WTC11 (cell line): ENCODE measurements at regions not wholly inside any gene's neighbourhood (a gene's known extent, or its start where the extent isn't known, plus 50 kb on each side); places are given as distances from the start of the nearest gene placed in this dataset.

Experiments
- ATAC-seq: fragments of 200-7000 bp; cut with Tn5 transposase; 2 replicates; pipeline ENCODE4 v1.10.0; 2021; ENCODE audit warnings: mild to moderate bottlenecking, moderate library complexity
- CTCF ChIA-PET: fragments of 300-600 bp; sonication (Branson Sonifier 250); formaldehyde crosslinking; loops from one replicate; lab custom pipeline; 2021; ENCODE audit warnings: antibody characterized with exemption; lab: Charles Lee
- POLR2A ChIA-PET: fragments of 350-600 bp; sonication (Branson Sonifier 250); formaldehyde crosslinking; loops from one replicate; lab custom pipeline; 2021; ENCODE audit warnings: antibody characterized with exemption; lab: Charles Lee
- DNase-seq: peaks from one replicate; pipeline ENCODE4 v3.0.0; 2021; ENCODE audit warnings: low spot score
- H3K27ac Mint-ChIP-seq: 2 replicates; pipeline ENCODE4 v1.8.0; 2021; ENCODE audit warnings: mixed read lengths
- H3K27me3 Mint-ChIP-seq: 2 replicates; pipeline ENCODE4 v1.8.0; 2021; ENCODE audit warnings: low read depth, mild to moderate bottlenecking, moderate library complexity, mixed read lengths
- H3K36me3 Mint-ChIP-seq: 2 replicates; pipeline ENCODE4 v1.8.0; 2021; ENCODE audit warnings: mixed read lengths
- H3K4me1 Mint-ChIP-seq: 2 replicates; pipeline ENCODE4 v1.8.0; 2022; ENCODE audit warnings: mixed read lengths
- H3K4me3 Mint-ChIP-seq: 2 replicates; pipeline ENCODE4 v1.8.0; 2021; ENCODE audit warnings: mild to moderate bottlenecking, moderate library complexity, mixed read lengths
- H3K9me3 Mint-ChIP-seq: 2 replicates; pipeline ENCODE4 v1.8.0; 2021; ENCODE audit warnings: mixed read lengths
- CBFB ChIP-seq: sonication (generic); formaldehyde crosslinking; IDR thresholded peaks from 2 replicates; pipeline ENCODE4 v1.8.1; 2022; ENCODE audit warnings: mild to moderate bottlenecking, low read depth, missing genetic modification reagents
- CTCF ChIP-seq: fragments of 200-600 bp; IDR thresholded peaks from 2 replicates; pipeline ENCODE4 v1.8.0; 2022; ENCODE audit warnings: antibody characterized with exemption
- FOXP1 ChIP-seq: sonication (generic); formaldehyde crosslinking; IDR thresholded peaks from 2 replicates; pipeline ENCODE4 v1.8.0; 2022; ENCODE audit warnings: missing genetic modification reagents, mild to moderate bottlenecking, moderate library complexity, borderline replicate concordance
- GRHL2 ChIP-seq: fragments of 250-450 bp; sonication (Bioruptor Pico); IDR thresholded peaks from 2 replicates; pipeline ENCODE4 v1.8.0; 2022; ENCODE audit warnings: mild to moderate bottlenecking, moderate library complexity; ENCODE audit not compliant: insufficient replicate concordance, severe bottlenecking
- GTF2I ChIP-seq: fragments of 250-450 bp; sonication (Bioruptor Pico); conservative IDR thresholded peaks from 2 replicates; pipeline ENCODE4 v1.4.0; 2021; ENCODE audit warnings: mild to moderate bottlenecking
- PREB ChIP-seq: sonication (generic); formaldehyde crosslinking; IDR thresholded peaks from 2 replicates; pipeline ENCODE4 v1.8.1; 2022; ENCODE audit warnings: mild to moderate bottlenecking, missing genetic modification reagents, moderate library complexity, borderline replicate concordance
- SP1 ChIP-seq: sonication (generic); formaldehyde crosslinking; conservative IDR thresholded peaks from 2 replicates; pipeline ENCODE4 v1.8.1; 2022; ENCODE audit warnings: missing genetic modification reagents
- STAT6 ChIP-seq: sonication (generic); formaldehyde crosslinking; conservative IDR thresholded peaks from 2 replicates; pipeline ENCODE4 v1.8.1; 2023; ENCODE audit warnings: mild to moderate bottlenecking, low read depth, missing genetic modification reagents, moderate library complexity
- TEAD1 ChIP-seq: sonication (generic); formaldehyde crosslinking; IDR thresholded peaks from 2 replicates; pipeline ENCODE4 v1.8.0; 2022; ENCODE audit warnings: mild to moderate bottlenecking, missing genetic modification reagents
- ZMAT4 ChIP-seq: fragments of 250-450 bp; sonication (Bioruptor Pico); IDR thresholded peaks from 2 replicates; pipeline ENCODE4 v1.9.0; 2021; ENCODE audit warnings: mild to moderate bottlenecking
- ZNF219 ChIP-seq: sonication (generic); formaldehyde crosslinking; IDR thresholded peaks from 2 replicates; pipeline ENCODE4 v1.8.0; 2023; ENCODE audit warnings: missing genetic modification reagents, mild to moderate bottlenecking, borderline replicate concordance
- ZNF281 ChIP-seq: sonication (generic); formaldehyde crosslinking; IDR thresholded peaks from 2 replicates; pipeline ENCODE4 v1.8.0; 2023; ENCODE audit warnings: mild to moderate bottlenecking, missing genetic modification reagents
- ZNF396 ChIP-seq: fragments of 250-450 bp; sonication (Bioruptor Pico); IDR thresholded peaks from 2 replicates; pipeline ENCODE4 v1.8.0; 2021; ENCODE audit warnings: mild to moderate bottlenecking, moderate library complexity, borderline replicate concordance
- ZNF532 ChIP-seq: fragments of 250-450 bp; sonication (Bioruptor Pico); IDR thresholded peaks from 2 replicates; pipeline ENCODE4 v1.9.0; 2021; ENCODE audit warnings: mild to moderate bottlenecking, borderline replicate concordance
- ZSCAN18 ChIP-seq: fragments of 250-450 bp; sonication (Bioruptor Pico); IDR thresholded peaks from 2 replicates; pipeline ENCODE4 v2.1.2; 2022; ENCODE audit warnings: mild to moderate bottlenecking, moderate library complexity
- TF ChIP-seq, protein P1 (sequence below): sonication (generic); formaldehyde crosslinking; IDR thresholded peaks from 2 replicates; pipeline ENCODE4 v1.8.0; 2022; ENCODE audit warnings: mild to moderate bottlenecking, missing genetic modification reagents

DNA sequence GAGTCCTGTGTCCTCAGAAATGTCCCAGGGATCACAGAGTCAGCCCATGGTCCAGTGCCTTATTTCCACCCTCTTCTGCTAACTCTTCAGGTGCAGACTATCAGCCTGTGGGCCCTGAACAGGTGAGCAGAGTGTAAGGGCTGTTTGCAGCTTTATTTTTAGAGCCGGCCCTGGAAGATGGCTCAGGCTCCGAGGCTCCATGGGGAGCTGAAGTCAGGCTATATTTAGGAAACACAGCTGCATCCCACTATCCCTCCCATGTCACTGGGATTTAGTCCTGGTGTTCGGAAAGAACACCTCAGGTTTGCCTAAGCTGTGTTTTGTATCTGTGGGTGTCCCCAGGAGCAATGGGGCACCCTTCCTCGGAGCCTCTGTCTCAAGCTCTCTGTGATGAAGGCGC, 126.9 kb downstream of the RPS24 start:
- no peaks in the 10 kb centered on the region for H3K36me3 Mint-ChIP-seq
- peaks cover 6% of the 10 kb centered on the region for H3K9me3 Mint-ChIP-seq
- no peak overlapping the region for H3K4me3 Mint-ChIP-seq
- TF ChIP-seq GRHL2 (CRISPR knock-in tag) (no peak), ZNF532 (no peak), TEAD1 (CRISPR knock-in tag) (no peak), FOXP1 (no peak), PREB (CRISPR knock-in tag) (no peak), ZNF281 (CRISPR knock-in tag) (no peak), ZNF219 (CRISPR knock-in tag) (no peak), ZNF396 (CRISPR knock-in tag) (no peak), CBFB (CRISPR knock-in tag) (no peak), CTCF (no peak), STAT6 (CRISPR knock-in tag) (no peak), ZSCAN18 (no peak), GTF2I (no peak), ZMAT4 (CRISPR knock-in tag) (no peak), SP1 (CRISPR knock-in tag) (no peak)
- TF ChIP-seq, protein P1, sequence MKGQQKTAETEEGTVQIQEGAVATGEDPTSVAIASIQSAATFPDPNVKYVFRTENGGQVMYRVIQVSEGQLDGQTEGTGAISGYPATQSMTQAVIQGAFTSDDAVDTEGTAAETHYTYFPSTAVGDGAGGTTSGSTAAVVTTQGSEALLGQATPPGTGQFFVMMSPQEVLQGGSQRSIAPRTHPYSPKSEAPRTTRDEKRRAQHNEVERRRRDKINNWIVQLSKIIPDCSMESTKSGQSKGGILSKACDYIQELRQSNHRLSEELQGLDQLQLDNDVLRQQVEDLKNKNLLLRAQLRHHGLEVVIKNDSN, result no peak
- H3K4me1 Mint-ChIP-seq, result peaks cover 3% of the 10 kb centered on the region; the same call in 1 of the 2 replicates
- ATAC-seq (no peak), DNase-seq (no peak)
- H3K27me3 Mint-ChIP-seq, result no peaks in the 10 kb centered on the region
- H3K27ac Mint-ChIP-seq, result no peak overlapping the region
- CTCF ChIA-PET, result interaction anchor here (7.4 kb wide), 1 partner anchor 114 kb away, joined by 39 read pairs; no protein-coding TSS in a partner anchor
- POLR2A ChIA-PET, result no interaction called here
